HCT116 (cell line): ENCODE measurements at regions not wholly inside any gene's neighbourhood (a gene's known extent, or its start where the extent isn't known, plus 50 kb on each side); places are given as distances from the start of the nearest gene placed in this dataset.

Source experiments
- CTCF ChIP-seq, 3 experiments: fragments of 200-600 bp in 1 of 3; sonication (generic) in 1 of 3; IDR thresholded peaks in 2 of 3; conservative IDR thresholded peaks in 1 of 3; 2 replicates each; pipeline ENCODE4 v1.5.1; 2012 to 2017; ENCODE audit warnings: low read depth in 2 of 3, low read length in 2 of 3, antibody characterized with exemption in 1 of 3, borderline replicate concordance in 1 of 3, control low read depth in 1 of 3, mild to moderate bottlenecking in 1 of 3, mixed read lengths in 1 of 3, mixed run types in 1 of 3, moderate library complexity in 1 of 3; ENCODE audit not compliant: insufficient read depth in 1 of 3
- EGR1 ChIP-seq: IDR thresholded peaks from 2 replicates; pipeline ENCODE4 v1.6.1; 2012; ENCODE audit warnings: low read depth
- POLR2A ChIP-seq: IDR thresholded peaks from 2 replicates; pipeline ENCODE4 v1.7.0; 2011; ENCODE audit warnings: borderline replicate concordance; ENCODE audit not compliant: insufficient read depth, insufficient read length; ENCODE audit errors: extremely low read depth
- POLR2AphosphoS5 ChIP-seq: IDR thresholded peaks from 2 replicates; pipeline ENCODE4 v1.6.1; 2011; ENCODE audit warnings: mild to moderate bottlenecking, low read depth, low read length, moderate library complexity
- SP1 ChIP-seq: IDR thresholded peaks from 2 replicates; pipeline ENCODE4 v1.6.1; 2012; ENCODE audit warnings: low read depth
- SRF ChIP-seq: IDR thresholded peaks from 2 replicates; pipeline ENCODE4 v1.6.1; 2012; ENCODE audit warnings: low read depth

GRCh38 chr10:106267591-106267990, 896.9 kb downstream of the SORCS1 start:
- TF ChIP-seq CTCF (IDR thresholded peaks at IDR 0.05 in 2 of 3, conservative IDR thresholded peaks at IDR 0.05 in 1 of 3; ENCODE audit: borderline replicate concordance in 1 of 3, insufficient read depth in 1 of 3, low read depth in 2 of 3, low read length in 2 of 3) = no peak
- TF ChIP-seq EGR1 = no peak
- TF ChIP-seq SP1 = no peak
- TF ChIP-seq POLR2AphosphoS5 = no peak
- TF ChIP-seq POLR2A = no peak
- no peak for TF ChIP-seq SRF
